Suppressor macrophage (primary cell): ENCODE measurements at regions not wholly inside any gene's neighbourhood (a gene's known extent, or its start where the extent isn't known, plus 50 kb on each side); places are given as distances from the start of the nearest gene placed in this dataset.
A peak's percentile ranks its signal among the peaks of the same experiment; 100 is the strongest.
"Not testable (repeated sequence)": the region's sequence is repeated elsewhere in the genome, so short reads cannot be mapped to it uniquely, and the experiment has no call there.

Experiments
- DNase-seq, 4 experiments: peaks; one replicate each; pipeline ENCODE4 v3.0.0-alpha.2; 2020 to 2022

DNA sequence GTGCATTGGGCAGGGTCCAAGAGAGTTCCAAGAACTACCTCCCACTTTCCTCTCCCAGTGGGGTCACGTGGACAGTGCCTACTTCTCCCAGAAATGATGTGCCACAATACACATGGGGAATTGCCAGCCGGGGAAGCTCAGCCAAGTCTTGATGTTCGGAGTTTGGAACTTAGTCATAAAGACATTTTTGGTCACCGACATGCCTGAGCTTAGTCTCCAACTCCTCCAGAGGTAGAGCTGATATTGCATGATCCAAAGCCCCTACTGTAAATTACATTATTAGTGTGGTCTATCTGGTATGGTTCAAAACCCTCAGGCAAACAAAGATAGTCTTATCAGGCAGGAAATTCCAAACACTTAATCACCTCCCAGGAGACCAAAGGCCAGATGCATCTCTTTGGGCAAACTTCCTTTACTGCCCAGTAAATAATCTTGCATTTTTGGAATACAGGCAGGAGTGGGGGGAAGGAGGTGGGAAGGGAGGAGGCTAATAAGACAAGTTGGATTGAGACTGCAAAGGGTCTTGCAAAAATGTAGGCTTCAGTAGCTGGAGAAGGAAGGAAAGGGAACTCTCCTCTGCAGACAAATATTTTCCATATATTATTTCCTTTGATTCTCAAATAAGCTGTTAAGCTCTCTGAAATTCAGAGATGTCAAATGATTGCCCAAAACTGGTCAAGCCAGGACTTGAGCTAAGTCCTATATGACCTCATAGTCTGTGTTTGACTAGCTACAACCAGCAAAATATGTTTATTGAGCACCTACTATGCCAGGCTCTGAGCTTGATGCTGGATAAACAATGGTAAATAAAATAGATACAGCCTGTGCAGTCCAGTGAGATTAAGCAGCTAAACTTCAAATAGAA, 99.4 kb downstream of the DRD1 start:
- DNase-seq: no peak

DNA sequence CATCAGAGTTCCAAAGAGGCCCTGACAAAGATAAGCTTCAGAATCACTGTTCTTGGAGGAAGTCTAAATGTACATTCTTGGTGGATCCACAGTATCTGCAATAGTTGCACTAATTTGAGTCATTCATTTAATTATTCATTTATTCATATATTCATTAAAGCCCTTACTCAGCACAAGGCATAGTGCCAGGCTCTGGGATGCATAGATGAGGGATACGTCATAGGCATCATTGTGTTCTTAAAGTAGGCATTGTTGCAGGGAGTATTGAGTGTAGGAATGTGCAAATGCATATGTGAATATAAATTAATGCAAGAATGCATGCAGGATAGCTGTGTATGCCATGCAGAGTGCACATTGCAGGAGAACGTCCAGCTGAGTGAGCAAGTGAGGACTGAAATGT, 100.7 kb downstream of the DRD1 start:
- no peak for DNase-seq

DNA sequence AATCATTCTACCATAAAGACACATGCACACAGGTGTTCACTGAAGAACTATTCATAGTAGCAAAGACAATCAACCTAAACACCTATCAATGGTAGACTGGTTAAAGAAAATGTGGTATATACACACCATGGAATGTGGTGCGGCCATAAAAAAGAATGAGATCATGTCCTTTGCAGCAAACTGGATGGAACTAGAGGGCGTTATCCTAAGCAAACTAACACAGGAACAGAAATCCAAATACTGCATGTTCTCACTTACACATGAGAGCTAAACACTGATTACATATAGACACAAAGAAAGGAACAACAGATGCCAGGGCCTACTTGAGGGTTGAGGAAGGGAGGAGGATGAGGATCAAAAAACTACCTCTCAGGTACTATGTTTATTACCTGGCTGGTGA, 103.8 kb downstream of the DRD1 start:
- DNase-seq: no peak

DNA sequence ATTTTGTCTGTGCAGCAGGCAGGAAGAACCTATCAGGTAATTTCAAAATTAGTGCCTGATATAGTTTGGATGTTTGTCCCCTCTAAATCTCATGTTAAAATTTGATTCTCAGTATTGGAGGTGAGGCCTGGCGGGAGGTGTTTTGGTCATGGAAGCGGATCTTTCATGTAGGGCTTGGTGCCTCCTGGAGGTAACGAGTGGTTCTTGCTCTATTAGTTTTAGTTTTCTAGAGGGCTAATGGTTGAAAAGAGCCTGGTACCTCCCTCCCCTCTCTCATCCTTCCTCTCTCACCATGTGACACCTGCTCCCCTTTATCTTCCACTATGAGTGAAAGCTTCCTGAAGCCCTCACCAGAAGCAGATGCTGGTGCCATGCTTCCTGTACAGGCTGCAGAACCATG, 106.3 kb downstream of the DRD1 start:
- no peak for DNase-seq

DNA sequence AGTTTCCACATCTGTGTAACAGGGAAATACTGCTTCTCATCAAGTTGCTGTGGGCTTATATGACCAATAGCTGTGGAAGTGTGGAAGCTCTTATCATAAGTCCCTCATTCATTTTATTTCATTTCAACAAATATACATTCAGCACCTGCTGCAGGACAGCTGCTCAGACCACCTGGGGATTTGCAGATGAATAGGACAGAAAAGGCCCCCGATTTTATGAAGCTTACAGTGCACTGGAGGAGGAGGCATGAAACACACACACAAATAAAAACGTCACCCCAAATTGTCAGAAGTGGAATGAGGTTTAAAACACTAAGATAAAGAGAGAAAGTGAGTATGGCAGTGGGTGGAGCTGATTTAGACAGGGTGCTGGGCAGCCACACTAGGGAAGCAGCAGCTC, 107.2 kb downstream of the DRD1 start:
- no peak for DNase-seq

DNA sequence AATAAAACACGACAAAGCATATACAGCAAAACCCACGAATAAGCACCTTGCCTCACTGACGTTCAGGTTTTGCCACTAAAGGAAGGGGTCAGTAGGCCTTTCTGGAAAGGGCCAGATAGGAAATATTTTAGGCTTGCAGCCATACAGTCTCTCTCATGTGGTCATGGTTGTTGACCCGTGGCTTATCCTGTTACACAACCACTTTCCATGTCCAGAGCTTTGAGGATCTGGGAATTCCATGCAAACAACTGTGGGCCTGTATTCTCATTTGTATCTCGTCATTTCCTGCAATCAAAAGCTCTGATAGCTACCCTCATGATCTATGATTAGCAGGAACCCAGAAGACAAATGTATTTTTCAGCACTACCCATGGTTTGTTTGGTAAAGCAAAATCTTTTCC, 108.3 kb downstream of the DRD1 start:
- no peak for DNase-seq

DNA sequence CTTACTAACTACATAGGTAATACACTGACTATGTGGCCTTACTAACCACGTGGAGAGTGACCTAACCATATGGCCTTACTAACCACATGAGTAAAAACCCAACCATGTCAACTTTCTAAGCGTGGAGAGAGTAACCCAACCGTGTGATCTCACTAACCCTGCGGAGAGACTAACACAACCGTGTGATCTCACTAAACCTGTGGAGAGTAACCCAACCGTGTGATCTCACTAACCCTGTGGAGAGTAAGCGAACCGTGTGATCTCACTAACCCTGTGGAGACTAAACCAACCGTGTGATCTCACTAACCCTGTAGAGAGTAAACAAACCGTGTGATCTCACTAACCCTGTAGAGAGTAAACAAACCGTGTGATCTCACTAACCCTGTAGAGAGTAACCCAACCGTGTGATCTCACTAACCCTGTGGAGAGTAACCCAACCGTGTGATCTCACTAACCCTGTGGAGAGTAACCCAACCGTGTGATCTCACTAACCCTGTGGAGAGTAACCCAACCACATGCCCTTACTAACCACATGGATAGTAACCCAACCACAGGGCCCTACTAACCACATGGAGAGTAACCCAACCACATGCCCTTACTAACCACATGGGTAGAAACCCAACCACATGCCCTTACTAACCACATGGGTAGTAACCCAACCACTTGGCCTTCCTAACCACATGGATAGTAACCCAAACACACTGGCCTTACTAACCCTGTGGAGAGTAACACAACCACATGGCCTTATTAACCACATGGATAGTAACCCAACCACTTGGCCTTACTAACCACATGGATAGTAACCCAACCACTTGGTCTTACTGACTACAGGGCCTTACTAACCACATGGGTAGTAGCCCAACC, 112.6 kb downstream of the DRD1 start:
- not testable (repeated sequence) for DNase-seq

DNA sequence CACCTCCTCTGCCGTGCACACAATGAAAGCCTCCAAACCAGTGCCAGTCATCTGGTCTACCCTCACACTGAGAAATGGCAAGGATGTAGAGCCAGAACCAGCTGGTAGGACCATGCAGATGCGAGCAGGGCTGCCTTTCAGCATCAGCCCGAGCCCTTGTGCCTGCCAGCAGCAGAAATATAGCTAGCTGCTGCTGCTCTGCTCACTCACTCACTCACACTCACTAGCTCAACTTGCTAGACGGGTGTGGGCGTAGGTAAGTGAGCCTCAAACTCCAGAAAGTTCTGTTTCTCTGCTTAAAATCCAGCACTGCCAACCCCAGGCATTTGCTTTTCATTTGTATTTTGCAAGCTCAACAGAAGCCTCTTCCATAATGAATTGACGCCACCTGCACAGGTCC, 114.0 kb downstream of the DRD1 start:
- no peak for DNase-seq

DNA sequence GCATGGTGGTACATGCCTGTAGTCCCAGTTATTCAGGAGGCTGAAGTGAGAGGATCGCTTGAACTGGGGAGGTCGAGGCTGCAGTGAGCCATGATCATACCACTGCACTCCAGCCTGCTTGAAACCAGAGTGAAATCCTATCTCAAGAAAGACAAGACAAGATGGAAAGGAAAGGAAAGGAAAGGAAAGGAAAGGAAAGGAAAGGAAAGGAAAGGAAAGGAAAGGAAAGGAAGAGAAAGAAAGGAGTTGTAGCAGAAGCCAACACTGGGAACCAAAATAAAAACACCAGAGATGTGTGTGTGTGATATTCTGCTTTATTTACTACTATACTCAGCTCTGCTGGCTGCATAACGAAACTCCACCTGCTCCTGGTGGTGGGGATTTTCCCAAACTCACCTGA, 115.3 kb downstream of the DRD1 start:
- no peak for DNase-seq

DNA sequence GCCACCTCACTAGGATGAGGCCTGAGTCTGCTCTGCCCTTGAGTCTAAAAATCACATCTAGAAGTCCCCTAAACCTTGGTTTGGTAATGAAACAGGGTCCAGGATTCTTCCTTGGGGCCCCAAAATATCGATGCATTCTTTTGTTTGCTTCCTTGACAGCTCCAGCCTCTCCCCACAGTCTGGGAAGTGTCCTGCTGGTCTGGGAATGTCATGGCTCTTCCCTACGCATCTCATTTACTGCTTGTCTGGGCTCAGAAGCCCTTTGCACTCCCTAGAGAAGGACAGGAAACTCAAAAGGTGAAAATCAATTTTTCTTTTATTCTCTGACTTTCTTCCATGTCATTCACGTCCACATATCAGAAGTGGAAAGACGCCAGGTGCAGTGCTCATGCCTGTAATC, 115.8 kb downstream of the DRD1 start:
- no peak for DNase-seq

DNA sequence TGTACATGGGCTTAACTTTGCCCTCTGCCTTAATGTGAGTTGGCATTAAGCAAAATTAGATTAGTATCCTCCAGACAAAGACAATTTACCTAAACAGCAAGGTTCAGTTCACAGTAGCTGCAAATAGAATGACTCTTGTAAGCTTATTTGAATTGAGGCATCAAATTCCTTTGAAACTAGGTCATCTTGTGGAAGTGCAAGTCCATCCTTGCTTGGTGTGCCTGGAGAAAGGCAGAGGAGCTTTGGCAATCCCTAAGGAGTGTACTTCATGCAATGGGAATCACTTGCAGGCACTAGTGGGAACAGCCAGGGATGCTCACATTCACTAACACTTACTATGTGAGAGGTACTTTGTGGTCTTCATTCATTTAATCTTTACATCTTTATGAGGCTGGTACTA, 118.3 kb downstream of the DRD1 start:
- no peak for DNase-seq

DNA sequence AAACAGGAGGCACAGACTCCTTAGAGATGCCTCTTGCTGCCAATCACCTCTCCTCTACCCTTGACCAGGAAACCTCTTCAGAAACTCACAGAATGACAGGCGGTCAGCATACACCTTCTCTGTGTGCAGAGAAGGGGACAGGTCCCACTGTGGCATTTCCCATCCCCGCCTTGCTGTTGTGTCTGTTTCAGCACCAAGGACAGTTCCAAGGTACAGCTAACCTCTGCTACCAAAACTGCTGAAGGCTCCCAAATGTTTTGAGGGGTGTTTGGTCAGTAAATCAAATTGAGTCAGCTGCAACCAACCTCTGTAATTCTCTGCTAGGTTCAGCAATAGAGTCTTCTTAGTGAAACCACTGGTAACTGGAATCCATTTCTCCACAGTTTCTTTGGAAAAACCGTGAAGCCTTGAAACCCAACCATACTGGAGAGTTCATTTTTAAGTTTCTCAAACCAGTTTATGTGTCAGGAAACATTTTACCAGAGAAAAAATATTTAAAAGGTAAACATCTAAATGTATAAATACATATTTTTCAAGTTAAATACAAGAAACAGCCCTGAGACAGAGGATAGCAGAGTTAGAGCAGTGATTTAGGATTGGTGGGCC, 122.0 kb downstream of the DRD1 start:
- peak; percentile 1 to 55 (median 20) for DNase-seq

DNA sequence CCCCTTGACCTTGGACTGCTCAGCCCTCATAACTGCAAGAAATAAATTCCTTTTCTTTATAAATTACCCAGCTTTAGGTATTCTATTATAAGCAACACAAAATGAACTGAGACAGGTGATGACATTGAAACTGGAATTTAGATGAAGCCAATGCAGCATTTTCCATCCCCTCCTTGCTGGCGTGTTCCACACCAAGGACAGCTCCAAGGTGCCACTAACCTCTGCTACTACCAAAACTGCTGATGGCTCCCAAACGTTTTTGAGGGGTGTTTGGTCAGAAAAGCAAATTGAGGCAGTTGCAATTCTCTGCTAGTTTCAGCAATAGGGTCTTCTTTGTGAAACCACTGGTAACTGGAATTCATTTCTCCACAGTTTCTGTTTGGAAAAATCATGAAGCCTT, 124.8 kb downstream of the DRD1 start:
- DNase-seq: no peak

DNA sequence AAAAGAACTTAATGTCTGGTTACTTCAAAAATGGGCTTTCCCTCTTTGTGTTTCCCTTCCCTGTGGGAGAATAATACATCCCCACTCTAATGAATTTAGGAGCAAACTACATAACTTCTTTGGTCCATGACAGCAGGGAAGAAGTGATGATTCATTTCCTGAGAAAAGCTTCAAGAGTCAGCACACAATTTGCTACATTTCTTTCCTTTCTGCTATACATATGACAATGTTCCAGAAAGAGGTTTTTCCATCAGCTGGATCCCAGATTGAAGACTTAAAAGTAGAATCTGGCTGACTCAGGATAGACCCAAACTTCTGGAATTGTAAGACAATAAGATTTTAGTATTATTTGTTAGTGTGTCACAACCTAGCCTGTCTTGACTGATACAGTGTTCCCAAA, 126.1 kb downstream of the DRD1 start:
- no peak for DNase-seq

DNA sequence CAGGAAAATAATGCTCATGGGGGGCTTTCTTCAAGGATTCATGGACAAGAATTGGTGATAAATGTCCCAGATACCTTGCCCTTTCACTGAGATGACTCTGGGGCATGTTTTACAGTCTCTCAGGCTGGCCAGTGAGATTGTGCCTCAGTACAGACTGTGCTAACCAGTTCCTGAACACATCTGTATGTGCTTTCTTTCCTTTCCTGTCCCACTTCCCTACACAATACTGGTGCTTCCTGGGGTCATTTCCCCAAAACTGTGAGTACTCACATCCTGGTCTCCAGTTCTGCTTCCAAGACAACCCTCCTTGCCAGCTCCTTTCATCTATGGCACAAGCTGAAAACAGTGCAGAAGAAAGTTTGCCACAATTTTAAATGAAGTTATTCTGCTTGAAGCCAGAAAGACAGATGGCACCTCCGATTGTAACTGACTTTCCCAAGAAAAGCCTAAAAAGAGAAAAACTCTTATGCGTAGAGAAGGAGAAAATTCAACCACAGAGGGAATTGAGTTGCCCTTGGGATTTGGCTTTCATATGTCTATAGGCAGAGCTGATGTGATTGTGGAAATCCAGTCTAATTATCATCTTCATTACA, 134.7 kb downstream of the DRD1 start:
- no peak for DNase-seq

DNA sequence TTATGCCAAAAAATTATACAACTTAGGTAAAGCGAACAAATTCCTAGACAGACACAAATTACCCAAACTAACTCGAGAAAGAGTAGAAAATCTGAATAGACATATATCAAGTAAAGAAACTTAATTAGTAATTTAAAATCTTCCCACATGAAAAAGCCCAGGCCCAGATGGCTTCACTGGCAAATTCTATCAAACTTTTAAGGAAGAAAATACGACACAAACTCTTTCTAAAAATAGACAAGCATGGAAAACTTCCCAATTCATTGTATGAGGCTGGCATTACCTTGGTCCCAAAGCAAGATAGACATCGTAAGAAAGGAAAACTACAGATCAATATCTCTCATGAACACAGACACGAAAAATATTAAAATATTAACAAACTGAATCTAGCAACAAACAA, 135.3 kb downstream of the DRD1 start:
- no peak for DNase-seq

DNA sequence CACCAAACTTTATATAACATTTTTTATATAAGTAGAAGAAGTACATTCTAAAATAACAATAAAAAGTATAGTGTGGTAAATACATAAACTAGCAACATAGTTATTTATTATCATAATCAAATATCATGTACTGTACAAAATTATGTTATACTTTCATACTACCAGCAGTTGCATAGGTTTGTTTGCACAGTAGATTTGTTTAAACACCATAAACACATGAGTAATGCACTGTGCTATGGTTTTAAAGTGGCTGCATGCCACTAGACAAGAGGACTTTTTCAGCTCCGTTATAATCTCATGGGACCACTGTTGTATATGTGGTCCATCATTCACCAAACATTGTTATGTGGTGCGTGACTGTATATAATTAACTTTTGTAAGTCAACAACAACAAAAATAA, 137.6 kb downstream of the DRD1 start:
- DNase-seq: no peak

DNA sequence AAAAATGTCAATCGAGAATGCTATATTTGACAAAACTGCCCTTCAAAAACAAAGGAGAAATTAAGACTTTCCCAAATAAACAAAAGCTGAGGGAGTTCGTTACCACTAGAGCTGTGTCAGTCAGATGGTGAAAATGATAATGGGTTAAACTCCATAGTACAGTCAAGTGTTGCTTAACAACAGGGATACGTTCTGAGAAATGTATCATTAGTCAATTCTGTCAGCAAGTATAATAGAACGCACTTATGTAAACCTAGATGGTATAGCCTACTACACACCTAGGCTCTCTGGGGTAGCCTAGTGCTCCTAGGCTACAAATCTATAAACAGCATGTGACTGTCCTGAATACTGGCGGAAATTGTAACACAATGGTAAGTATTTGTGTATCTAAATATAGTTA, 138.7 kb downstream of the DRD1 start:
- DNase-seq: no peak

DNA sequence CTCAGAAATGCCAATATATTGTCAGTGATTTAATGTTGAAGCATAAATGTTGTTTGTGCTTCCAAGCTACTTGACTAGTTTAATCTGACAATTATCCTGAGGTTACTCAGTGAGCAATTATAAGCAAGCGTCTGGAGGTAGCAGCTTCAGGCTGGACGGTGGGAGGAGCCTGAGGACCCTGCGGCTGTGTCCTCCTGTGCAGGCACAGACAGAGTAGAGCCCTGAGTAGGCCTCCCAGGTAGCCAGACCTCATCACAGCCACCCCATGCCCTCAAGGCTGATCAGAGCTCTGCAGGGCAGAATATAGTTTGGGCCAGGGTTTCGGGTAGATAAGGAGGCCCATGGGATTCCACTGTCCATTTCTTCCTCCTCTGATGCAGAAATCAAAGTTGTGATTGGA, 153.6 kb downstream of the DRD1 start:
- DNase-seq: no peak

DNA sequence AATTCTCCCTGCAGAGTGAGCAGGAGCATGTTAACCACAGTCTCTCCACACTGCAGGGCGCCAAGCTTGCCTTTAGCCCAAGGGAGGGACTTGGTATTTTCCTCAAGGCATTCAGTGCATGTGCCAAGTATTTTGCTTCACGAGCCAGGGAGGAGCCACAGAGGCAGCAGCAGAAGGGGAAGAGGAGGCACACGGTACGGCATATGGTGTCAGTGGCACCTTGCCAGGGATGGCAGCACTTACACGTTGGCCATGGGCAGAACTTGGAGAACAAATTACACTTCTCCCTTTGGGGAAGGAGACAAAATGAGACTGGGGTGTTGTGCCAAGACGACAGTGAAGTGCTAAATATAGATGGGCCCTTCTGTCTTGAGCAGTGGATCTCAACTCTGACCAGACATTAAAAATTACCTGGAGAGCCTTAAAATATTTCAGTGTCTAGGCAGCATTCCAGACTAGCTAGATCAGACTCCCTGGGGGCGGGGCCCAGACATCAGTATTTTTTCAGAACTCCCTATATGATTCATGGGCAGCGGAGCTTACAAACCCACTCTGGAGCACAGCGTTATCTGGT, 155.8 kb downstream of the DRD1 start:
- no peak for DNase-seq

DNA sequence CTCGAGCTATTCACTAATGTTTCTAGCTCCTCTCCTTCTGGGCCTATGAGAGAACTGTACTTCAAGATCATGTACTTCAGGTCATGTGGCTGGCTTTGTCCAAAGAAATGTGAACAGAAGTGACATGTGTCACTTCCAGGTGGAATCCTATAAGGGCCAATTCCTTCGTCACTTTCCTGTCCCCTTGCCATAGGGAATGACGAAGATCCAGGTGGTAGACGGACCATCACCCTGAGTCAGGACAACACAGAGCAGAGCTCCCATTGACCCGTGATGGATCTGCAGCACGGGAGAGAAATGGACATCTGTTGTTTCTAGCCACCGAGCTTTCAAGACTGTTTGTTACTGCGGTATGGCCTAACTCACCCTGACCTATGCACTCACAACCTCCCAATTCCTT, 157.0 kb downstream of the DRD1 start:
- no peak for DNase-seq

DNA sequence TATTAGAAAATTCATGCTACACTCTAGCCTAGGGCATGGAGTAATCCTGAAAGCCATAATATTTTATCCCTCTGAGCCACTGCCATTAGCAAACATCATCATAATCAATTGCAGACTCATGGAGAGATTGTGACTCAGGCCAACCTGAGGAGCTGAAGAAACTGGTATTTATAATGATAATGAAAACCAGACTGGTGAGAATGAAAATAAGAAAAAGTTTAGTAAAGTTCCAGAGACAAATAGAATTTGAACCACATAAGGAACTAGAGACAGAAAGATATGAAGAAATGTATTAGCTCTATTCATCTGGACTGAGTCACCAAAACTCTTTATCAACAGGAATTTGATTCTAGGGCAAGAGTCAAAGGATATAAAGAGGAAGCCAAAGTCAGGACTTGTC, 158.7 kb downstream of the DRD1 start:
- DNase-seq: peak in 1 of 4 experiments; percentile 0

DNA sequence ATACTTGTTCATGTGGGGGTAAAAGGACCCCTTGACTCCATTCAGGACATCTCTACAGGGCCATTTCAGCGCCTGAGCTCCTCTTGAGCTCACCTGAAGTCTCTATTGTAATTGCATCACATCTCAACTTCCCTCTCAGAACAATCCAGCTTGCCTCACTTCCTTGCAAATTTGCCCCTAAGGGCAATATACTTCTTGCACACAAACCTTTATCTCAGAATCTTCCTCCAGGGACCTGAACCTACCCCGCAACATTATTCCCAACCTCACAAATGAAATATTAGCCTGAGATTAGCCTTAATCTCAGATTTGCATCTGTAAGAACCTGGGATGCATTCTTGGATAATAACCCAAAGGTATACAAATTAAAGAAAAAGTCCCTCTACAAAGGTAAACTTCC, 159.2 kb downstream of the DRD1 start:
- DNase-seq: no peak
